Mucosa of descending colon (tissue), 3 donors: ENCODE measurements at regions not wholly inside any gene's neighbourhood (a gene's known extent, or its start where the extent isn't known, plus 50 kb on each side); places are given as distances from the start of the nearest gene placed in this dataset.

Source experiments
- ATAC-seq: fragments of 200-7000 bp; cut with Tn5 transposase; one replicate; pipeline ENCODE4 v1.9.1; 2020; ENCODE audit warnings: mild to moderate bottlenecking, moderate library complexity
- DNase-seq, 3 donors: peaks; one replicate each; pipeline ENCODE4 v3.0.0-alpha.2; 2020
- H3K36me3 ChIP-seq: fragments of 200-600 bp; one replicate; pipeline ENCODE4 v1.8.0; 2021; ENCODE audit warnings: low read depth, mild to moderate bottlenecking
- H3K4me1 ChIP-seq: fragments of 200-600 bp; one replicate; pipeline ENCODE4 v1.8.0; 2021; ENCODE audit warnings: low read depth, mild to moderate bottlenecking
- H3K4me3 ChIP-seq: fragments of 200-600 bp; one replicate; pipeline ENCODE4 v1.8.0; 2021; ENCODE audit warnings: mild to moderate bottlenecking
- H3K9me3 ChIP-seq: fragments of 200-600 bp; one replicate; pipeline ENCODE4 v1.8.0; 2021; ENCODE audit warnings: mild to moderate bottlenecking
- intact Hi-C, 2 donors: fragments of 100-400 bp; cut with DNase I in 1 of 2; cut with micrococcal nuclease in 1 of 2; formaldehyde crosslinking; loops; one replicate each; pipeline versions ENCODE4 v1.11.0 to v1.11.1; 2022; cut with DNase I, micrococcal nuclease
- TF ChIP-seq, protein P1 (sequence below): fragments of 200-600 bp; IDR thresholded peaks from one replicate; pipeline ENCODE4 v1.8.0; 2022; ENCODE audit warnings: antibody characterized with exemption, mild to moderate bottlenecking
- donor health status: DM: no; HTN: no; CAD: no; lungs with moderate emphysema.
- donor health status: DM: no; HTN: no; CAD: no.
- donor health status: DM: no; HTN: yes; CAD: no.

DNA sequence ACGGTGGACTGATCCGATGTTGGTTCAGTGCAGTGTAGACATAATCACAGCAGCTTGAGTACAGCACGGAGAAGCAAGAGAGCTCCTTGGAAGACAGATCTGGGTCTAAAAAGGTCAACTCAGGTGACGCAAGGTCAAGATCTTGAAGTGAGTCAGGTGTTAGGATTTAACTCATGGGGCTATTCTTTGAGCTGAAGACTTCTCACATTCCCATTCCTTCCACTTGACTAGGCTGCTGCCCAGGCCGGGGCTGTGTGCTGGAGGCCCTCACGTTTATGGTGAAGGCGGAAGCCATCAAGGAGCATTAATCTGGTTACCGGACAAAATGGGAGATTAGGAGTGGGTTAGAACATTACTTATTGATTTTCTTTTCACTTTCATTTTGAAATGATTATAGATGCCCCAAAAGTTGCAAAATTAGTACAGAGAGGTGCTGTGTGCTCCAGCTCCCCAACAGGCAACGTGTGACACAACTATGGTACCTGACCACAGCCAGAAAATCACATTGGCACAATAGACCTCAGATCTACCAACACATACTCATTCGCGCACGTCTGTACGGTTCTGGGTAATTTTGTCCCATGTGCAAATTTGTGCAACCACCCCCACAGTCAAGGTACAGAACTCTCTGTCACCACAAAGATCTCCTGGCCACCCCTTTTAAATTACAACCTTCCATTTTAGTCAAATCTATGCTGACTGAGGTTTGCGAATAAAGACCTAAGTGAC lies 77.6 kb upstream of the SEC11C start:
- DNase-seq (no peak), ATAC-seq (no peak)
- Histone ChIP-seq H3K4me3 (no peak overlapping the region), H3K36me3 (no peaks in the 10 kb centered on the region), H3K4me1 (no peaks in the 10 kb centered on the region), H3K9me3 (no peaks in the 10 kb centered on the region)
- intact Hi-C loops: loop anchor here (5.0 to 10.0 kb wide), 2 partner anchors 197 to 280 kb away; partner anchors contain the start of gene ZNF532 (in 1 of the 2)
- TF ChIP-seq, protein P1, sequence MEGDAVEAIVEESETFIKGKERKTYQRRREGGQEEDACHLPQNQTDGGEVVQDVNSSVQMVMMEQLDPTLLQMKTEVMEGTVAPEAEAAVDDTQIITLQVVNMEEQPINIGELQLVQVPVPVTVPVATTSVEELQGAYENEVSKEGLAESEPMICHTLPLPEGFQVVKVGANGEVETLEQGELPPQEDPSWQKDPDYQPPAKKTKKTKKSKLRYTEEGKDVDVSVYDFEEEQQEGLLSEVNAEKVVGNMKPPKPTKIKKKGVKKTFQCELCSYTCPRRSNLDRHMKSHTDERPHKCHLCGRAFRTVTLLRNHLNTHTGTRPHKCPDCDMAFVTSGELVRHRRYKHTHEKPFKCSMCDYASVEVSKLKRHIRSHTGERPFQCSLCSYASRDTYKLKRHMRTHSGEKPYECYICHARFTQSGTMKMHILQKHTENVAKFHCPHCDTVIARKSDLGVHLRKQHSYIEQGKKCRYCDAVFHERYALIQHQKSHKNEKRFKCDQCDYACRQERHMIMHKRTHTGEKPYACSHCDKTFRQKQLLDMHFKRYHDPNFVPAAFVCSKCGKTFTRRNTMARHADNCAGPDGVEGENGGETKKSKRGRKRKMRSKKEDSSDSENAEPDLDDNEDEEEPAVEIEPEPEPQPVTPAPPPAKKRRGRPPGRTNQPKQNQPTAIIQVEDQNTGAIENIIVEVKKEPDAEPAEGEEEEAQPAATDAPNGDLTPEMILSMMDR: no peak

DNA sequence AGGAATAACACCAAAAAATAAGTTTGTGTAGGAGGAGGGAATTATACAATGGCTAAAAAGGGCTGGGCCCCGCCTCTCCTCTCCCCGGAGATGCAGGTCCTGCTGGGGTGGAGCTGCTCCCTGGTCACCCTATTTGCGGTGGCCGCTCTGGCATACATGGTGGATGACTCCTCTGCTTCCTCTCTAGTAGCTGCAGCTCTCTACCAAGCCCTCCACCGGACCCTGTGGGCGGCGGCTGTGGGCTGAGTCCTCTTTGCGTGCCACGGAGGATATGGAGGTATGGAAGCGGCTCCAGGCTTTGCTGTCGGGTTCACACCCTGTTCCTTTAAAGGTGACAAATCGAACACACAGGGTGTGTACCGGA lies 77.1 kb upstream of the SEC11C start:
- Histone ChIP-seq H3K9me3 (no peaks in the 10 kb centered on the region), H3K4me3 (no peak overlapping the region), H3K4me1 (no peaks in the 10 kb centered on the region), H3K36me3 (no peaks in the 10 kb centered on the region)
- no peak for ATAC-seq
- intact Hi-C loops: loop anchor here (5.0 to 10.0 kb wide), 2 partner anchors 198 to 280 kb away; partner anchors contain the start of gene ZNF532 (in 1 of the 2)
- TF ChIP-seq, protein P1: no peak
- DNase-seq: no peak

DNA sequence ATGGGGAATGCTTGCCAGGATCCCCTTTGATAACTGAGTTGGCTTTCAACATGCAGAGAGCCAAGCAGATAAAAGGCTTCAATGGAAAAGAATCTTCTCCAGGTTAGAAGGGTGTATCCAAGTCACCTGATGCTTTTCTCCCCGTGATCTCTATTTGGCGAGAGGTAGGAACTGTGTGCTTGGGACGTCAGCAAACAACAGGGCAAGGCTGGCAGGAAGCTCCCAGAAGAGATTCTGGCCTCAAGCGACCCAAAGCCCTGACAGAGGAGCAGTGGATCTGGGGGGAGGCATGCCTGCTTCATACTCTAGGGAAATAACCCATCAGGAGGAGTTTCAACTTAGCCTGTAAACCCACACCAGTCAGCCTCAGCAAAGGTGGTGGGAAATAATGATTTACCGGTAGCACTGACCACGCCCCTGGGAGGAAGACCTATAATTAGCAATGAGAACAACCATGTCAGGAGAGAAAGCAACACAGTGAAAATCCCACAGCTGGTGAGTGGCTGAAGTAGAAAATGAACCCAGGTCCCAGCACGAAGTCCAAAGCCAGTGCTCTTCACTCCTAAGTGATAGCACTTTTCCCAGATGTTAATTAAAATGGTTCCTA lies 76.3 kb upstream of the SEC11C start:
- DNase-seq (no peak), ATAC-seq (peak; percentile 46)
- H3K36me3 ChIP-seq: no peaks in the 10 kb centered on the region
- H3K4me1 ChIP-seq: no peaks in the 10 kb centered on the region
- no peak overlapping the region for H3K4me3 ChIP-seq
- no peaks in the 10 kb centered on the region for H3K9me3 ChIP-seq
- intact Hi-C loops: loop anchor here (5.0 to 10.0 kb wide), 2 partner anchors 199 to 281 kb away; partner anchors contain the start of gene ZNF532 (in 1 of the 2)
- TF ChIP-seq, protein P1: no peak

DNA sequence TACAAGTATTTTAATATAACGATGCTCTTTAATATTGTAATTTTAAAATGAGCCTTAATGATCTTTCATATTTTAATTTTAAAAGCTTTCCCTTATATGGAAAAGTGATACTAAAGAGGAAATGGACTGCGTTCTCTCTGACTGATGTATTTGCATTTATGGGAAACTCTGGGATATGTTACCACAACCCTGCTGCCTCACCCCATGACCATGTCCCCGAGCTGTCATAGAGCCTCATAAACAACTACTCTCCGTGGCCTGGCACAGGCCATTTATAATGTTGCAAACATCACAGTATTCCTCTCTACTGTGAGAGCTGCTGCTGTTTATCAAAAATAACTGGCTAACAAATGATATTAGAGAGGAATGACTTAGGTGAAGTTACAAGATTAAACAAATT lies 75.8 kb upstream of the SEC11C start:
- ATAC-seq (no peak), DNase-seq (no peak)
- H3K4me1 ChIP-seq: no peaks in the 10 kb centered on the region
- intact Hi-C loops: loop anchor here (5.0 to 10.0 kb wide), 2 partner anchors 199 to 282 kb away; partner anchors contain the start of gene ZNF532 (in 1 of the 2)
- TF ChIP-seq, protein P1: no peak
- H3K4me3 ChIP-seq: no peak overlapping the region
- H3K9me3 ChIP-seq: no peaks in the 10 kb centered on the region
- H3K36me3 ChIP-seq: no peaks in the 10 kb centered on the region

DNA sequence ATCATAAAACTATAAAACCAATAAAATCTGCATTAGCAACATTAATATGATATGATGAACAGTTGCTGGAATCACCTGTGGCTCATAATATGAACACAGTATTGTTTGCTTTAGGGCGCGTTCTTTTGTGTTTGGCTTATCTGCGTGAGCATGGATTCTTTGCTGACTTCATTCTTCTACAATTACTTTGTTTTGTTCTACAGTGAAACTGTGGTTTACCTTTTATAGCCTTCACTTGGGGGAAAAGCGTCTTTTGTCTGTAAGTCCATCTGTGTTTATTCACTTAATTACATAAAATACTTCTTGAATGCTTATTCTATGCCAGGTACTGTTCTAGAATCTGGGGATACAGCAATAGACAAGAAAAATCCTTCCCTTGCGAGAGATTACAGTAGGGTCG lies 74.0 kb upstream of the SEC11C start:
- Histone ChIP-seq H3K4me1 (no peaks in the 10 kb centered on the region), H3K9me3 (no peaks in the 10 kb centered on the region), H3K36me3 (no peaks in the 10 kb centered on the region), H3K4me3 (no peak overlapping the region)
- DNase-seq: no peak
- TF ChIP-seq, protein P1: no peak
- ATAC-seq: no peak
- intact Hi-C loops: loop anchor here in 1 of 2 donors (5.0 to 10.0 kb wide), 2 partner anchors 201 to 283 kb away; partner anchors contain the start of gene ZNF532
